ENCODE measurements at regions not wholly inside any gene's neighbourhood (a gene's known extent, or its start where the extent isn't known, plus 50 kb on each side); places are given as distances from the start of the nearest gene placed in this dataset.
"Not testable (repeated sequence)": the region's sequence is repeated elsewhere in the genome, so short reads cannot be mapped to it uniquely, and the experiment has no call there.

DNA sequence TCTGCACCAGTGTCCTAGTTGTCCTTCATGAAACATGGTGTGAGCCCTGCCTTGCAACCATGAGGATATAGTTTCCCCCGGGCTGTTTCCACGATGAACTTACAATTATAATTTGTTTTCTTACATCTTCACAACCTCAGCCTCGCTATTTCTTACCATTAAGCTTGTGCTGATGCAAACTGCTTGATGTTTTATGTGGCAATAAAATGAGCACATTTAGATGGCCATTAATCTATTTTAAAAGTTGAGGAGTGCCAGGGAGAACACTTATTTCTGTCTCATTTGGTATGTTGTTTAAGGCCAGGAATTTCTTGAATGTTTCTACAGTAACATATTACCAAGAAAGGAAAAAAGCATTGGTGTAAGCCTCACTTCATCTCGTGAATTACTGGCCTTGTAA, 214.5 kb upstream of the SLC8A1 start:
- no peaks in the 10 kb centered on the region for H3K27me3 ChIP-seq (ENCODE audit: control insufficient read depth in 1 of 2, insufficient read depth in 2 of 2, low read length in 2 of 2)
- no peak overlapping the region for H3K27ac ChIP-seq (ENCODE audit: low read depth, low read length)
- H3K4me3 ChIP-seq (ENCODE audit: low read depth in 1 of 2, low read length in 2 of 2) = no peak overlapping the region
- no peaks in the 10 kb centered on the region for H3K9me3 ChIP-seq (ENCODE audit: control insufficient read depth in 1 of 2, low read length in 2 of 2)
- H3K9ac ChIP-seq (ENCODE audit: low read depth in 1 of 2, low read length in 2 of 2) = no peak overlapping the region
- H3K4me1 ChIP-seq (ENCODE audit: control insufficient read depth in 1 of 2, insufficient read depth in 2 of 2, low read length in 2 of 2) = no peaks in the 10 kb centered on the region
- H3K36me3 ChIP-seq (ENCODE audit: control insufficient read depth in 1 of 2, insufficient read depth in 2 of 2, low read length in 2 of 2) = no peaks in the 10 kb centered on the region

- Histone ChIP-seq H3K36me3 (ENCODE audit: control insufficient read depth in 1 of 2, insufficient read depth in 2 of 2, low read length in 2 of 2) (no peaks in the 10 kb centered on the region), H3K4me3 (ENCODE audit: low read depth in 1 of 2, low read length in 2 of 2) (no peak overlapping the region), H3K9ac (ENCODE audit: low read depth in 1 of 2, low read length in 2 of 2) (no peak overlapping the region), H3K4me1 (ENCODE audit: control insufficient read depth in 1 of 2, insufficient read depth in 2 of 2, low read length in 2 of 2) (no peaks in the 10 kb centered on the region), H3K27ac (ENCODE audit: low read depth, low read length) (no peak overlapping the region), H3K9me3 (ENCODE audit: control insufficient read depth in 1 of 2, low read length in 2 of 2) (no peaks in the 10 kb centered on the region), H3K27me3 (ENCODE audit: control insufficient read depth in 1 of 2, insufficient read depth in 2 of 2, low read length in 2 of 2) (no peaks in the 10 kb centered on the region)
These were observed 216.5 kb upstream of the SLC8A1 start for GRCh38 chr2:40668425-40668824.

DNA sequence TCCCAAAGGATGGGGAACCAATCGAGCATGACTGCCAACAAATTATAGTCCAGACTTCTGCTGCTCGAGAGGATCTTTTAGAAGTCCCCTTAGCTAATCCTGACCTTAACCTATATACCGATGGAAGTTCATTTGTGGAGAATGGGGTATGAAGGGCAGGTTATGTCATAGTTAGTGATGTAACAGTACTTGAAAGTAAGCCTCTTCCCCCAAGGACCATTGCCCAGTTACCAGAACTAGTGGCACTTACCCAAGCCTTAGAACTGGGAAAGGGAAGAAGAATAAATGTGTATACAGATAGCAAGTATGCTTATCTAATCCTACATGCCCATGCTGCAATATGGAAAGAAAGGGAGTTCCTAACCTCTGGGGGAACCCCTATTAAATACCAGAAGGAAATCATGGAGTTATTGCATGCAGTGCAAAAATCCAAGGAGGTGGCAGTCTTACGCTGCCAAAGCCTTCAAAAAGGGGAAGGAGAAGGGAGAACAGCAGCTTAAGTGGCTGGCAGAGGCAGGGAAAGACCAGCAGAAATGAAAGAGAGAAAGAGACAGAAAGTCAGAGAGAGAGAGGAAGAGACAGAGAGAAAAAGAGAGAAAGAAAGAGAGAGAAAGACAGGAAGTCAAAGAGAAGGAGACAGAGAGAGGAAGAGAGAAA, 224.4 kb upstream of the SLC8A1 start:
- H3K4me1 ChIP-seq (ENCODE audit: control insufficient read depth in 1 of 2, insufficient read depth in 2 of 2, low read length in 2 of 2); H3K27ac ChIP-seq (ENCODE audit: low read depth, low read length); H3K9me3 ChIP-seq (ENCODE audit: control insufficient read depth in 1 of 2, low read length in 2 of 2); H3K4me3 ChIP-seq (ENCODE audit: low read depth in 1 of 2, low read length in 2 of 2); H3K9ac ChIP-seq (ENCODE audit: low read depth in 1 of 2, low read length in 2 of 2); H3K27me3 ChIP-seq (ENCODE audit: control insufficient read depth in 1 of 2, insufficient read depth in 2 of 2, low read length in 2 of 2); H3K36me3 ChIP-seq (ENCODE audit: control insufficient read depth in 1 of 2, insufficient read depth in 2 of 2, low read length in 2 of 2): not testable (repeated sequence)

- H3K27me3 ChIP-seq (ENCODE audit: control insufficient read depth in 1 of 2, insufficient read depth in 2 of 2, low read length in 2 of 2) = no peaks in the 10 kb centered on the region
- H3K36me3 ChIP-seq (ENCODE audit: control insufficient read depth in 1 of 2, insufficient read depth in 2 of 2, low read length in 2 of 2) = no peaks in the 10 kb centered on the region
- no peaks in the 10 kb centered on the region for H3K9me3 ChIP-seq (ENCODE audit: control insufficient read depth in 1 of 2, low read length in 2 of 2)
- no peaks in the 10 kb centered on the region for H3K4me1 ChIP-seq (ENCODE audit: control insufficient read depth in 1 of 2, insufficient read depth in 2 of 2, low read length in 2 of 2)
- H3K9ac ChIP-seq (ENCODE audit: low read depth in 1 of 2, low read length in 2 of 2) = no peak overlapping the region
- no peak overlapping the region for H3K27ac ChIP-seq (ENCODE audit: low read depth, low read length)
- peak overlapping the region in 1 of 2 donors; percentile 23 for H3K4me3 ChIP-seq (ENCODE audit: low read depth in 1 of 2, low read length in 2 of 2)
These were observed 228.7 kb upstream of the SLC8A1 start for GRCh38 chr2:40680547-40680946.

DNA sequence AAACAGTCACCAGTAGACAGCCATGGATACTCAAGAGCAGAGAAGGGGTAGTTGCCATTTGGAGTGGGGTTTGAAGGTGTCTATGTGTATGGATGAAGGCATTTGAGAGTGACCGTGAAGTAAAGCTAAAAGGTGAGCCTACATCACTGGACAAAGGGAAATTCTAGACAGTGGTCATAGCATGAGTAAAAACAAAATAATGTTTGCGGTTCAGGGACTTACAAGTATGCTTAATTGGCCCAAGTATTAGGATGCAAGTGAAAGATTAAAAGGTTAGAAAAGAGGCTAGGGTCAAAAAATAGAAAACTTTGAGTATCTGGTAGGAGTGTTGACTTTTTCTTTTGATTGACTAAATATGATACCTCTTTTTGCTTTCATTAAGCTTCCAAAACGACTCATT, 238.1 kb upstream of the SLC8A1 start:
- H3K27ac ChIP-seq (ENCODE audit: low read depth, low read length) = no peak overlapping the region
- no peak overlapping the region for H3K4me3 ChIP-seq (ENCODE audit: low read depth in 1 of 2, low read length in 2 of 2)
- H3K9me3 ChIP-seq (ENCODE audit: control insufficient read depth in 1 of 2, low read length in 2 of 2) = no peaks in the 10 kb centered on the region
- H3K4me1 ChIP-seq (ENCODE audit: control insufficient read depth in 1 of 2, insufficient read depth in 2 of 2, low read length in 2 of 2) = no peaks in the 10 kb centered on the region
- no peaks in the 10 kb centered on the region for H3K27me3 ChIP-seq (ENCODE audit: control insufficient read depth in 1 of 2, insufficient read depth in 2 of 2, low read length in 2 of 2)
- no peak overlapping the region for H3K9ac ChIP-seq (ENCODE audit: low read depth in 1 of 2, low read length in 2 of 2)
- no peaks in the 10 kb centered on the region for H3K36me3 ChIP-seq (ENCODE audit: control insufficient read depth in 1 of 2, insufficient read depth in 2 of 2, low read length in 2 of 2)

- Histone ChIP-seq H3K9me3 (ENCODE audit: control insufficient read depth in 1 of 2, low read length in 2 of 2) (peaks cover 0 to under 1% of the 10 kb centered on the region in 2 donors), H3K36me3 (ENCODE audit: control insufficient read depth in 1 of 2, insufficient read depth in 2 of 2, low read length in 2 of 2) (no peaks in the 10 kb centered on the region), H3K4me3 (ENCODE audit: low read depth in 1 of 2, low read length in 2 of 2) (no peak overlapping the region), H3K9ac (ENCODE audit: low read depth in 1 of 2, low read length in 2 of 2) (no peak overlapping the region), H3K4me1 (ENCODE audit: control insufficient read depth in 1 of 2, insufficient read depth in 2 of 2, low read length in 2 of 2) (no peaks in the 10 kb centered on the region), H3K27me3 (ENCODE audit: control insufficient read depth in 1 of 2, insufficient read depth in 2 of 2, low read length in 2 of 2) (no peaks in the 10 kb centered on the region), H3K27ac (ENCODE audit: low read depth, low read length) (no peak overlapping the region)
These were observed 238.6 kb upstream of the SLC8A1 start for GRCh38 chr2:40690525-40690924.

GRCh38 chr2:40700231-40700954, 248.5 kb upstream of the SLC8A1 start:
- Histone ChIP-seq H3K27ac (ENCODE audit: low read depth, low read length) (no peak overlapping the region), H3K9ac (ENCODE audit: low read depth in 1 of 2, low read length in 2 of 2) (no peak overlapping the region), H3K36me3 (ENCODE audit: control insufficient read depth in 1 of 2, insufficient read depth in 2 of 2, low read length in 2 of 2) (no peaks in the 10 kb centered on the region), H3K9me3 (ENCODE audit: control insufficient read depth in 1 of 2, low read length in 2 of 2) (peaks cover 0 to 3% of the 10 kb centered on the region in 2 donors), H3K4me3 (ENCODE audit: low read depth in 1 of 2, low read length in 2 of 2) (no peak overlapping the region), H3K27me3 (ENCODE audit: control insufficient read depth in 1 of 2, insufficient read depth in 2 of 2, low read length in 2 of 2) (no peaks in the 10 kb centered on the region), H3K4me1 (ENCODE audit: control insufficient read depth in 1 of 2, insufficient read depth in 2 of 2, low read length in 2 of 2) (no peaks in the 10 kb centered on the region)

DNA sequence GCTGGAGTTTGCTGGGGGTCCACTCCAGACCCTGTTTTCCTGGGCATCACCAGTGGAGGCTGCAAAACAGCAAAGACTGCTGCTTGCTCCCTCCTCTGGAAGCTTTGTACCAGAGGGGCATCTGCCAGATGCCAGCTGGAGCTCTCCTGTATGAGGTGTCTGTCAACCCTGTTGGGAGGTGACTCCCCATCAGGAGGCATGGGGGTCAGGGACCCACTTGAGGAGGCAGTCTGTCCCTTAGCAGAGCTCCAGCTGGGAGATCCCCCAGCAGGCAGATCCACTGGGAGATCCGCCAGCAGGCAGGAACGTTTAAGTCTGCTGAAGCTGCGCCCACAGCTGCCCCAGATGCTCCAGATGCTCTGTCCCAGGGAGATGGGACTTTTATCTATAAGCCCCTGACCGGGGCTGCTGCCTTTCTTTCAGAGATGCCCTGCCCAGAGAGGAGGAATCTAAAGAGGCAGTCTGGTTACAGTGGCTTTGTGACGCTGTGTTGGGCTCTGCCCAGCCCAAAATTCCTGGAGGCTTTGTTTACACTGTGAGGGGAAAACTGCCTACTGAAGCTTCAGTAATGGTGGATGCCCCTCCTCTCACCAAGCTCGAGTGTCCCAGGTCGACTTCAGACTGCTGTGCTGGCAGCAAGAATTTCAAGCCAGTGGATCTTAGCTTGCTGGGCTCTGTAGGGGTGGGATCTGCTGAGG, 260.5 kb upstream of the SLC8A1 start:
- H3K27ac ChIP-seq (ENCODE audit: low read depth, low read length); H3K27me3 ChIP-seq (ENCODE audit: control insufficient read depth in 1 of 2, insufficient read depth in 2 of 2, low read length in 2 of 2); H3K9ac ChIP-seq (ENCODE audit: low read depth in 1 of 2, low read length in 2 of 2); H3K4me3 ChIP-seq (ENCODE audit: low read depth in 1 of 2, low read length in 2 of 2); H3K9me3 ChIP-seq (ENCODE audit: control insufficient read depth in 1 of 2, low read length in 2 of 2); H3K36me3 ChIP-seq (ENCODE audit: control insufficient read depth in 1 of 2, insufficient read depth in 2 of 2, low read length in 2 of 2); H3K4me1 ChIP-seq (ENCODE audit: control insufficient read depth in 1 of 2, insufficient read depth in 2 of 2, low read length in 2 of 2): not testable (repeated sequence)

GRCh38 chr2:40716879-40717278, 265.0 kb upstream of the SLC8A1 start:
- Histone ChIP-seq H3K27me3 (ENCODE audit: control insufficient read depth in 1 of 2, insufficient read depth in 2 of 2, low read length in 2 of 2) (no peaks in the 10 kb centered on the region), H3K27ac (ENCODE audit: low read depth, low read length) (no peak overlapping the region), H3K36me3 (ENCODE audit: control insufficient read depth in 1 of 2, insufficient read depth in 2 of 2, low read length in 2 of 2) (no peaks in the 10 kb centered on the region), H3K4me1 (ENCODE audit: control insufficient read depth in 1 of 2, insufficient read depth in 2 of 2, low read length in 2 of 2) (no peaks in the 10 kb centered on the region), H3K9me3 (ENCODE audit: control insufficient read depth in 1 of 2, low read length in 2 of 2) (no peaks in the 10 kb centered on the region), H3K4me3 (ENCODE audit: low read depth in 1 of 2, low read length in 2 of 2) (no peak overlapping the region), H3K9ac (ENCODE audit: low read depth in 1 of 2, low read length in 2 of 2) (no peak overlapping the region)

- Histone ChIP-seq H3K27ac (ENCODE audit: low read depth, low read length) (no peak overlapping the region), H3K27me3 (ENCODE audit: control insufficient read depth in 1 of 2, insufficient read depth in 2 of 2, low read length in 2 of 2) (no peaks in the 10 kb centered on the region), H3K9ac (ENCODE audit: low read depth in 1 of 2, low read length in 2 of 2) (no peak overlapping the region), H3K9me3 (ENCODE audit: control insufficient read depth in 1 of 2, low read length in 2 of 2) (no peaks in the 10 kb centered on the region), H3K36me3 (ENCODE audit: control insufficient read depth in 1 of 2, insufficient read depth in 2 of 2, low read length in 2 of 2) (no peaks in the 10 kb centered on the region), H3K4me1 (ENCODE audit: control insufficient read depth in 1 of 2, insufficient read depth in 2 of 2, low read length in 2 of 2) (no peaks in the 10 kb centered on the region), H3K4me3 (ENCODE audit: low read depth in 1 of 2, low read length in 2 of 2) (no peak overlapping the region)
These were observed 267.5 kb upstream of the SLC8A1 start for GRCh38 chr2:40719414-40719813.
